WERI-Rb-1 (cell line): ENCODE measurements at regions not wholly inside any gene's neighbourhood (a gene's known extent, or its start where the extent isn't known, plus 50 kb on each side); places are given as distances from the start of the nearest gene placed in this dataset.

Source experiments
- DNase-seq: peaks from one replicate; pipeline ENCODE4 v3.0.0-alpha.2; 2020
- H3K27ac ChIP-seq: fragments of 250-450 bp; sonication (Bioruptor Pico); 2 replicates; pipeline ENCODE4 v1.5.1; 2020; ENCODE audit warnings: mild to moderate bottlenecking, moderate library complexity
- H3K27me3 ChIP-seq: fragments of 250-450 bp; sonication (Bioruptor Pico); 2 replicates; pipeline ENCODE4 v1.5.1; 2021; ENCODE audit warnings: mild to moderate bottlenecking, low read depth, moderate library complexity; ENCODE audit not compliant: insufficient read depth, severe bottlenecking
- H3K36me3 ChIP-seq: fragments of 250-450 bp; sonication (Bioruptor Pico); 2 replicates; pipeline ENCODE4 v1.5.1; 2020; ENCODE audit warnings: mild to moderate bottlenecking, moderate library complexity
- H3K4me3 ChIP-seq: 2 replicates; pipeline ENCODE4 v1.5.1; 2011; ENCODE audit warnings: low read depth, mild to moderate bottlenecking, control low read depth, low read length
- H3K9me3 ChIP-seq: fragments of 250-450 bp; sonication (Bioruptor Pico); 2 replicates; pipeline ENCODE4 v1.5.1; 2021; ENCODE audit warnings: mild to moderate bottlenecking, moderate library complexity; ENCODE audit not compliant: severe bottlenecking
- CTCF ChIP-seq: IDR thresholded peaks from 2 replicates; pipeline ENCODE4 v1.5.1; 2011; ENCODE audit warnings: low read depth, mild to moderate bottlenecking, control low read depth, inconsistent platforms, low read length

DNA sequence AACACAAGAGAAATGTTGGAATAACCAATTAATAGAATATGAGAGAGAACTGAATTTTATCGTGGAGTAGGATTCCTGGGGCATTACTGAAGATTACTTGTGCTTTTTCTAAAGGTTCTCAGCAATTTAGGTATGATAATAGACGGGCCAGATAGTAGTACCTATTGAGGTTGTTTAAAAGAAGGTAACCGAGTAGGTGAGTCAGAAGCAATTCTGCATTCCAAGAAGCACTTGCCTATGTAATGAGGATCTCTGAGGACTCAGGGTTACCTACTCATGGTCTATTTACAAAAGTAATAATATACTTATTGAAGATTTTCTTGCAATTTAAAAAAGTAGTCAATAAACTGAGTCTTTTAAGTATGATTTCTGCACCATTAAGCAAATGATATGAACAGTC, 1469.8 kb downstream of the BRINP3 start:
- DNase-seq: no peak
- Histone ChIP-seq H3K36me3 (no peaks in the 10 kb centered on the region), H3K9me3 (no peaks in the 10 kb centered on the region), H3K4me3 (no peak overlapping the region), H3K27ac (no peak overlapping the region), H3K27me3 (no peaks in the 10 kb centered on the region)
- no peak for TF ChIP-seq CTCF

GRCh38 chr1:189021577-189021976, 1456.1 kb downstream of the BRINP3 start:
- Histone ChIP-seq H3K27me3 (no peaks in the 10 kb centered on the region), H3K36me3 (no peaks in the 10 kb centered on the region), H3K4me3 (no peak overlapping the region), H3K27ac (no peak overlapping the region), H3K9me3 (no peaks in the 10 kb centered on the region)
- no peak for DNase-seq
- no peak for TF ChIP-seq CTCF

GRCh38 chr1:189022015-189022414, 1455.6 kb downstream of the BRINP3 start:
- no peak for TF ChIP-seq CTCF
- Histone ChIP-seq H3K36me3 (no peaks in the 10 kb centered on the region), H3K4me3 (no peak overlapping the region), H3K27ac (no peak overlapping the region), H3K9me3 (no peaks in the 10 kb centered on the region), H3K27me3 (no peaks in the 10 kb centered on the region)
- no peak for DNase-seq

DNA sequence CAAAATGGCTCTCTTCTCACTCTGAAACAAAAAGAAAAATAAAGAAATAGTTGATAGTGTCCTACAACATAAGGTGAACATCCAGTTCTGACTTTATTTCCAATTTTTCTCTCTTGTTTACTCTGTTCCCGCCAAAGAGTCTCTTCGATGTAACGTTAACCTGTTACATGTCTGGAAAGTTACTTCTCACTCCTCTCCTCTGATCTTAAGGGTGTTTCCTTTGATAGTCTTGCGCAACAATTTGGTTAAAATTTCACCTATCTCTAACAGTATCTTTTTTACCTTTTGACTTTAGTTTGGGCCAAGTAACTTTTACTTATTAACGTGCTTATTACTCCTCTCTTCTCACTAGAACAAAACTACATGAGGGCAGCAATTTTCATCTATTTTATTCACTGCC, 1450.2 kb downstream of the BRINP3 start:
- no peak for TF ChIP-seq CTCF
- H3K27ac ChIP-seq: no peak overlapping the region
- no peaks in the 10 kb centered on the region for H3K36me3 ChIP-seq
- DNase-seq: no peak
- no peaks in the 10 kb centered on the region for H3K27me3 ChIP-seq
- H3K4me3 ChIP-seq: no peak overlapping the region
- no peaks in the 10 kb centered on the region for H3K9me3 ChIP-seq

- H3K27me3 ChIP-seq: no peaks in the 10 kb centered on the region
- H3K9me3 ChIP-seq: no peaks in the 10 kb centered on the region
- no peak for DNase-seq
- no peak overlapping the region for H3K27ac ChIP-seq
- TF ChIP-seq CTCF: no peak
- no peaks in the 10 kb centered on the region for H3K36me3 ChIP-seq
- H3K4me3 ChIP-seq: no peak overlapping the region
Measured at GRCh38 chr1:189033169-189033568, 1444.5 kb downstream of the BRINP3 start.

- Histone ChIP-seq H3K36me3 (no peaks in the 10 kb centered on the region), H3K27ac (no peak overlapping the region), H3K27me3 (no peaks in the 10 kb centered on the region), H3K4me3 (no peak overlapping the region), H3K9me3 (no peaks in the 10 kb centered on the region)
- TF ChIP-seq CTCF: no peak
- no peak for DNase-seq
Measured at GRCh38 chr1:189036628-189037027, 1441.0 kb downstream of the BRINP3 start.
